ENCODE measurements at regions not wholly inside any gene's neighbourhood (a gene's known extent, or its start where the extent isn't known, plus 50 kb on each side); places are given as distances from the start of the nearest gene placed in this dataset.

DNA sequence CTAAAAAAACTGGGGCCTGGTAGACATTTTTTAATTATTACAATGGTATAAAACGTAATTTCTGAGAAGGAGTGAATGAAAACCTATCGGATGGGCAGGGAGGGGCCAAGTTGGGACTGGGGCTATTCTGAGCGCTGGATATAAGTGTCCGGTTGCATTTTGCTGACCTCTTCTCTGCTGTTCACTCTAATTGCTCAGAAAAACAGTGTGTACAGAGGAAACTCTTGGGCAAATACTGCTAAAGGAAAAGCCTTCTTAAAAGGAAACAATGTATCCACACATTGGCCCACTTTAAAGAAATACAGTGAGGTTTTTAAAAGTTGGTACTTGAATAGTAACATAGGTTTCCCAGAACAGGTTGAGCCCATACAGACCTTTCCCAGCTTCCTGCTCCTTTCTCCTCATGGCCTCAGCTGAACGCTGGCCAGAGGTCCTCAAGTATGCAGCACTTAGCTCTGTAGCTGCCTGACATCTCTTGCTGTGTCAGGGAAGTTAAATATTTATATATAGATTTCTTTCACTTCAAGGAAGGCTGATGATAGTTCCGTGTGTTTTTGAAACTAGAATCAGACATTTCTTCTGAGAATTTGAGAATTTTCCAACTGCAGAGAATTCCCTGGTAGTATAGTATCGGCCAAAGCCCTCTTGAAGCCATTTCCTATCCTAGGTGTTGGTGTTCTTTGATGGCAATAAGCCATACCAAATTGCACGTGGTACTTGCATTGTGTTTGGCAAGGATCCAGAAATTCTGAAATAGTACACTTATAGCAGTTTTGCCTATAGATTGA lies 97.1 kb upstream of the SLC4A4 start:
- no peak for DNase-seq (ENCODE audit: low spot score)

DNA sequence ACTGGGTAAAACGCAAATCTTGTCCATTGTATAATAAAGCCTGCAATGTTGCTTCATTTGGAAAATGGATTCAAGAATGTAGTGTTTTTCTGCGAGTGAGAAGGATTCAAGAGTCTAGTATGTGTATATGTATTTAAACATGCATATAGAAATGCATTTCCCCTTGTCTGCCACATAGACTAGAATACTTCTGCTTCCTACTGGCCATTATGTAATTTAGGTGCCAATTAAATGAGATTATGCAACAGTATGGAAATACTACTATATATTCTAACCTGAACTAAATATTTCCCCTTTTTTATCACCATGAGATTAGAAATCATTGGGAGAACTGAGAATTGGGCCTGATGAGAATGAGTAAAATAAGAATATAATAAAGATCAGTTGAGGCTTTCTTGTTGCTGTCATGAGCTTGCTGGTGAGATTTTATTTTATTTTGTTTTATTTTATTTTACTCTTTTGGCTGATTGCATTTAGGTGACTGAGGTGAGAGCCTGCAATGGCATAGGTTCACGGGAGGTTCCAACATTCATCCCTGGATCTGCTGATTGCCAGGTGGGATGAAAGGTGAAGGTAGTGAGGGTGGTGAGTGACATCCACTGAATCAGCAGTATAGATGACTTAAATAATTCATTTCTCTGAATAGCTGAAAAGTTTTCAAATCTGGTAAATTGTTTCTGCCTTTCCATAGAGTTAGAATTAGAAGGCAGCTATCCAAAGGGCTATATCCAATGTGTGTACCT lies 95.6 kb upstream of the SLC4A4 start:
- no peak for DNase-seq (ENCODE audit: low spot score)

DNA sequence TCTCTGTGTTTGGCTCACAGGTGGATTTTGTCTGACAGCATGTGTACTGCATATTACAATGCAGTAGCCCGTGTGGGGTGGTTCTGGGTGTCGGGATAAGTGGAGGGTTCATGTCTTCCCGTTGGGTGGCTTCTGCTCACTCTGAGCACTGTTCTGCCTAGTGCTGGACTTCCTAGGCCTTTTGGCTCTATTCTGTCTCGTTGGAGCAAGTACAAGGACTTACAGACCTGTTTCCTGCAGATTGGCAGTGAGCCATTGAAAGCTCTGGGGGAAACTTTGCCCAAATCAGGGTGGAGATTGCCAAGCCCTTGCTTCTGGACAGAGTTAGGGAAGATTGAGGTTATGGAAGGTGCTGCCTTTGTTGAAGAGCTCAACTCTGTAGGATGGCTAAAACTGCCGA lies 91.1 kb upstream of the SLC4A4 start:
- DNase-seq (ENCODE audit: low spot score) = no peak

DNA sequence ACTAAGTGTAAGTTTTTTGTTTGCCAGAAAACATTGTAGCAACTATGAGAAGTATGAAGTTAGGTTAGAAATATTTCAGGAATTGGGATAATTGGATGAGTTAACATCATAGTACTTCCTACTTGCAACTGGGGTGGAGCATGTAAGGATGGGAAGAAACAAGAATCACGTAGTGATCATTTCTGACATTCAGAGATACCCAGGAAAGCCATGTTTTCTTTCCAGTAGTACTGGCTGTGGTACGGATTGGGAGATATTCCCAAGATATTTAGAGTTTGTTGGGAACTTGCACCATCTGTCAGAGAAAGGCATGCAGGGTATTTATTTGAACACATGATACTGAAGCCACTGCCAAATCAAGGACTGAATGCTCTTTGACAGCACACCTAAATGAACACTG lies 87.6 kb upstream of the SLC4A4 start:
- DNase-seq (ENCODE audit: low spot score) = no peak

DNA sequence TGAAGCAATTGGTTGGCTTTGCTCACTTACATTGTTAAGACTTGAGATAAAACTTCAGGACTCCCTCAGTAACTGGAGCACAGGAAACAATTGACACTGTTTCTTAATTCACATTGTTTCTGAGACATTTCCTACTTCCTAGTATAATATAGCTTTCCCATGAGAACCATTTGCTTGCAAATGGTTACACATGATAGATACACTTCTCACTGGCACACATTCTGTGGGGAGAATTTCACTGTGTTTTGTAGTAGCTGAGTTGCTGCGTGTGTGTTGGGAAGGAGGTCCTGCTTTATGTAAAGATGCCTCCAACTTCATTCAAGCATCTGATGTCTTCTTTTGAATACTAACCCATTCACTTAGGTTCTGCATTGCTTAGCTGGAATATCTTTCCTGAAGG lies 85.3 kb upstream of the SLC4A4 start:
- no peak for DNase-seq (ENCODE audit: low spot score)

DNA sequence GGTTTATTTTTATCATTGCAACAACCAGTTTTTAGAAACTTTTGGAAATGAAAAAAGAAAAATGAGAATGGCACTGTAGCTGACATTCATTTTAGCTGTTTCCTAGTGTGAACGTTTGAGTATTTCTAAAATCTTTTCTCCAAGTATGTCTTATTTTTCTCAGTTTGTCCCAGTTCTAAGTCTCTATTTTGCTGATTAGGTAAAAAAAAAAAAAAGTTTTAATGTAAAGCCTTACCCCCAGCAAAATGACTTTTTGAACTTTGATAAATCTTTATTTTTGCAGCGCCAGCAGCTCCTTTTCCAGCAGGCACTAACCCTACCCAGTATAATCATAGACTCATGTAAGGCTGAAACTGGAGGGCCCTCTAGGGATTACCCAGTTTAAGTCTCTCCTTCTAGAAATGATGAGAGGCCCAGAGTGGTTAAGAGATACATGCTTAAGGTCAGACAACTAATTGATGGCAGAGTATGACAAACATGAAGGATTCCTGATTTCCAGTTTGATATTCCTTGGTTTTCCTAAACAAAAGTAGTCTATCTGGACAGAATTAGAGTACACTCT lies 84.3 kb upstream of the SLC4A4 start:
- no peak for DNase-seq (ENCODE audit: low spot score)

DNA sequence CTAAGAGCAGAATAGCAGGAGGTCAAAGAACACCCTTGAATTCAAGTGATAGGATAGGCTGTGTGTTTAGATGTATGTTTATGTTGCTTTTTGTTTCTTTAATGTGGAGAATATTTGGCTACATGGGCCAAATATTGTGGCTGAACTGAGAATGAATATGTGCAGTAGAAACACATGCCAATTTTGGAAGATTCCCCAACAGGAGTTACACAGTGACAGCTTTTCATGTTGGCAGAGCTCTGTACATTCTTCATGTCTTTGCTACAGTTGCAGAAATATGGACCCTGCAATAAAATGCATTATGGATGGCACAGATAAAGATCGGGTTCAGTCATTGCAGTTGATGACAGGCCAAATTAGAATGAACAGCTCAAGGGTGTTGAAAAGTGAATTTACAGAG lies 82.8 kb upstream of the SLC4A4 start:
- no peak for DNase-seq (ENCODE audit: low spot score)

DNA sequence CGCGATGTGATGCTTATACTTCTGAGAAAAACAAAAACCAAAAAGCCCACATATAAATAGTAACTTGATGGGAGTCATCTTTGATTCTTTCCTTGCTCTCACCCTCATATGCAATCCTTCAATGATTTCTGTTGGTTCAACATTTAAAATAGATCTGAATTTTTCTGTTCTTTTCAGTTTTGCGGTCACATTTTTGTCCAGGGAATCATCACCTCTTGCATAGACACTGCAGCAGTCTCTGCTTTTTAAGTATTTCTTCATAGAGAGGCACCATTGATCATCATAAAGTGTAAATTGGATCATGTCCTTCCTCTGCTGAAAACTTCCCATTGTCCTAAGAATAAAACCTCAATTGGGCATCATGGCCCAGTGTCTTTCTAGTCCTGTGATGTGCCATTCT lies 81.1 kb upstream of the SLC4A4 start:
- DNase-seq (ENCODE audit: low spot score) = no peak

DNA sequence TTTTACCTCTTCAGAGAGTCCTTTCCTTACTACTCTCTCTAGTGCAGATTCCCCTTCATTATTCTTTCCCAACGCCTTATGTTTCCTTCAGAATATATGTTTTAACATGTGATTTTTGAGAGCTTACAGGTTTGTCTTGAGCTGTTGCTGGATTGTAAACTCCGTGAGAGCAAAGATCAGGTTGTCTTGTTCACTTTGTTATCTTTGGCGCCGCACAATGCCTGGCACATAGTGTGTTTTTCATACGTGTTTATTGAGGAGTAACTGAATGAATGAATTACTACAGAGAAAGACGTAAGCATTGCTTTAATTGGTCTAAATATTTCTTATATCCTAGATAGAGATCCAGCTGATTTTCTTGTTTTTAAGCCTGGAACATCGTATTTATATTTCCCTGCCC lies 80.5 kb upstream of the SLC4A4 start:
- no peak for DNase-seq (ENCODE audit: low spot score)

DNA sequence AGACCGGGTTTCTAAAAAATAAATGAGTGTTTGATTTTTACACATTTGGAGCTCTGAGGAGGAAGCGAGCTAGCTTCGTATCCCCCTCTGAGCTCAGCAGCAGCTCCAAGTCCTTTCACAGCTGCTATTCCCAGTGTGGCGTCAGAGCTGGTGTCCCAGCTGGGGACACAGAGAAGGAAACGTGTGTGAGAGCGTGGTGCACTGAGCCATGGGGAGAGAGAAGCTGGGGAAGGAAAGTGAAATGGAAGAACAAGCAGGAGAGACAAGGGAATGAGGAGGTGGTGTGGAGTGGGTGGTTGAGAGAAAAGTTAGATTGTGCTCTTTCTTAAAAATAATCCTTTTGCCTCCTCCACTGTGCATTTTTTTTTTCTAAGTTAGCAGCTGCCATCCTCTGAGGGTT lies 79.5 kb upstream of the SLC4A4 start:
- no peak for DNase-seq (ENCODE audit: low spot score)

DNA sequence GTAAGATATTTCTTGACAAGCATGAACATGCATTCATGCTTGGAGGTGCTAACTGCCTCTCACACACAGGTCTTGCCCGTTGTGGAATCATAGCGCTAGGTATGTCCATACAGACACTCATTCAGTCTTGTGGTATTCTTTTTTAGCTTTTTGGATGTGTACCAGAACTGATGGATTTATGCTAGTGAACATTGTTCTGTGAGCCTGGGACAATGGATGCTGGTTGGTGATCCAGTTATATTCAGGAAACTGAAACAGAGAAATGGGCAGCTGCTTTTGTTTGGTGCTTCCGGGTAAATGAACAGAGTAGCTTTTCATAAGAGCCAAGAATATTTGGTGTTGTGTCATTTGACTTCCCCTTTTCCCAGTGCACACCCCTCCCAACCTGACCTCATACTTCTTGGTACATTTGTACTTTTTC lies 78.9 kb upstream of the SLC4A4 start:
- DNase-seq (ENCODE audit: low spot score) = peak; percentile 20

DNA sequence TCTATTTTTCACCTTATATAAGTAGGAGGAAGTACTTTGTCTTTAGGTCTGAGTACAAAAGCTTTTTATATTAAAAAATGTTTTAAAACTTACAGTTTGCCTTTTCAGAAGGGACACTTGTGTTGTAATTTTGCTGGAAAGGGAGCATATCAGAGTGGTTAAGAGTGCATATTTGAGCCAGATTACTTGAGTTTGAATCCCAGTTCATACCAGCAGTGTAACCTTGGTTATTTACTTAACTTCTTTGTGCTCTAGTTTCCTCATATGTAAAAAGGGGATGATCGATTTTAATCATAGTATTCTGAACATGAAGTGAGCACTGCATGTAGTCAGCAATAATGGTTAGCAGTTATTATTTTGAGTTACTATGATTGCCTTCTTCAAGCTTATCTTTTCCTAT lies 78.3 kb upstream of the SLC4A4 start:
- DNase-seq (ENCODE audit: low spot score) = no peak

DNA sequence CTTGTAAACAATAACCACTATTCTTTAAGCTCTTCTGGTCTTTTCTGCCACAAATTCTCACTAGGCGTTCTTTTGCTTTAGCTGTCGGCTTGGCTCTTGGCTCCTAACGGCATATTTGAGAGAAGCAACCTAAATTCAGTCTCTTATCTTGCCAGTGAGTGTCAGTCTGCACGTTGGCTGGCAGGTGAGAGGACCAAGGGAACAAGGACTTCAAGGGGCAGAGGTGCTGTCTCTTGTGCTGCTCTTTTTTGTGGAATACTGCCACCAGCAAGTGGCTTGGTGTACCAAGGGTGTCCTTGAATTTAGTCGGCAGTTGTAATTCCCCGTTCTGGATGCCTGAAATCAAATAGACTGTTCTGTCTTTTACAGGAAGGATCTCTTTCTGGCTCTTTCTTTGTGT lies 77.8 kb upstream of the SLC4A4 start:
- DNase-seq (ENCODE audit: low spot score) = no peak

DNA sequence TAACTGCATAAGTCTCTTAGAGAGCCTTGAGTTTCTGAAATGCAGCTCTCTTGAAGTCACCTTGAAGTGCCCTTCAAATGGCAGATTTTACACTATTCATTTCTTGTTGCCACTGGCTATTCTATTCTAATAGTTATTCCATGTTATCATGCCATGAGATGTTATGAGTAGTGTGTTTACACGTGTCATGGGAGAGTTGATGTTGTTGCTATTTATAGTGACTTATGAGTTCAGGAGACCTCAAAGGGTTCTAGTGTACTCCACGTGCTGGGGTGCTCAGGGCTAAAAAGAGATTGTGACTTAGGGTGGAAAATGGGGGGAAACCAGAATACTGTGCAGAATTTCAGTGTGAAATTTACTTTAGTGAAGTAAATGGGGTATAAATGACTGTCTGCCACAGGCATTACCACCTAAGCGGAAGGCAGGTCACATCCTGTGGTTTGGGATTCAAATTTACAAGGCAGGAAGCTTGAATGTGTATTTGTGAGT lies 77.1 kb upstream of the SLC4A4 start:
- no peak for DNase-seq (ENCODE audit: low spot score)

DNA sequence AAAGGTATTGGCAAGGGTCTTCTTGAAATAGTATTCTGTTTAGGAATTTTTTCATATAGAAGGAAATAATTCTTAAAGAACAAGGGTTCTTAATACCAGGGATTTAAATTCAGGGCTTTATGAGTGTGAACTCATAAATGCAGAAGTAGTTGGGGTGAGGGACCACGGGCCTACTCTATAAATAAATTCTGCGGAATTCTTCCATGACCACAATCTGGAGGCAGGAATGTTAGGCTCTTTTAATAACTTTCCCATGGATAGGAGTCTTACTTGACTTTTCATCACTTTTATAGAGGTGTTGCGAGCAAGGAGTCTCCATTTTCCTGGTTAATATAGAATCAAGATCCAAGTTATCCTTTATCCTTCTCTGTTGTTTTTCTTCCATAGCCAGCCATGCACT lies 76.7 kb upstream of the SLC4A4 start:
- no peak for DNase-seq (ENCODE audit: low spot score)

DNA sequence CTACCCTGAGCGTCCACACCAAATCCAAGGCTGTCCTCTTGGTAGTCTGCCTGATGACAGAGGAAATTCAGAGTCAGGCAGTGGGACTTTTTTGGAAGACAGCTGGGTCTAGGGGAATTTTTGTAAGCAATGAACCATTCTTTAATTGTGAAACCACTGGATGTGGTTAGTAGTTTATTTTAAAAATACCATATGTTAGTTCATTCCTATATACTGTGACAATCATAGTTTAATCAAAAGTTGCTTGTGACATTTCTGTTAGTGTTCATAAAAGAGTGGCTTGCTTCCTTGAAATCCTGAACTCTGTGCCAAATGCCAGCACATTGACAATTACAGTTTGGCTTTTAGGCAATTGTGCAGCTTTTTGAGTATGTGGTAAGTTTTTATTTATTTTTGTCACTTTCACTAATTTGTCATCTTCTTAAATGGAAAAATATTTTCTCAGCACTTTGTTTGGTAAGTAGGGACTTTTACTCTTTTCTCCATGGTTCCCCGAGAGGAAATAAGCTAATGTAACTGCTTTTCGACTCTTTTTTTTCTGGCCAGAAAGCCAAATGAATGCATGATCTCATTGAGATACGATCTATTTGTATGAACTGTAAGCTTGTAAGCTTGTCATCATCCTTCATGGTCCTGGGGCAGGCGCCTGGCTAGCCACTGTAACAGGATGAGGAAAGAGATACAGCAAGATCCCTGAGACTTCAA lies 72.6 kb upstream of the SLC4A4 start:
- no peak for DNase-seq (ENCODE audit: low spot score)

DNA sequence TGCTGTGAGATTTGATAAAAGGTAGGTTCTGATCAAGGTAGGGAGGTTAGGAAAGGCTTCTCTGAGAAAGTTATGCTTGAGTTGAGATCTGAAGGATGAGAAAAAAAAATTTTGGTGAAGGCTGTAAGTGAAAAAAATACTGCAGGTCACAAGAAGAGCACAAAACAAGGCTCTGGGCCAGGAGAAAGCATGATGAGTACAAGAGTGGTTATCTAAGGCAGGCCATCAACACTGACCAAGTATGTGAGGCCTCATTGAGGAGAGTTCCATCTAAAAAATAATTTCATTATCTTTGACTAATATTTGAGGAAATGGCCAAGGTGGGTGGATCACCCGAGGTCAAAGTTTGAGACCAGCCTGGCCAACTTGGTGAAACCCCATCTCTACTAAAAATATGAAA lies 71.6 kb upstream of the SLC4A4 start:
- no peak for DNase-seq (ENCODE audit: low spot score)

DNA sequence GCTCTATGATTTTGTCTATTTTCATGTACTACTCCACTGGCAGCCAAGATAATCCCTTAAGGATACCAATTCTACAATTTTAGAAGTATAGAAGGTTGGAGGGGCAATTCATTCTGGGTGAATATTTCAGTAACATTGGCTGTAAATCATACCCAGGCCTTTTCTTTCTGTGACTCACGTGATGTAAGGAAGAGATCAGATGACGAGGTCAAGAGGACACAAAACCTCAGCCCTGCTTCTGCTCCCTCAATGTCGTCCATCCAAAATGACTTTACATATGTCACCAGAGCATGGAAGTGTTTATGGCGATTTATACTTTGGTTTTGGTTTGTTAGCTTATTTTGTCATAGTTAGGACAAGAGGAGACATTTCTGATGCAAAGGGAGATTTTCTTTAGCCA lies 70.7 kb upstream of the SLC4A4 start:
- DNase-seq (ENCODE audit: low spot score) = no peak

DNA sequence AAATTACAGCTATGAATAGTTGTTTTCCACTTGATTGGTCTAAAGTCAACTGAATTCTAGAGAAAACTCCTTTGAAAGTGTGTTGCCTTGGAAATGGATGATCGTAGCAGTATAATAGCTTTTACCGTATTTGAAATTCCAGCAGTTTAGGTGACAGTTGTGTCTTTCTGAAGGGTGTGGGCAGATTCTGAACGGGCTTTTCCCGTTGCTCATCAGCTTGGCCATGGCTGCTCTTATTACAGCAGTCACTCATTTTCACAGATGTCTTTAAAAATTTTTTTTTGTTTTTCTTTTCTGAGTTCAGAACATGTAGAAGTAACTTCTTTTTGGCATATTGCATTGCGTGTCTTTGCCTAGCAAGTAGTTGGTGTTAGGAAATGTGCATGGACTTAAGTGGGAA lies 69.6 kb upstream of the SLC4A4 start:
- DNase-seq (ENCODE audit: low spot score) = no peak

DNA sequence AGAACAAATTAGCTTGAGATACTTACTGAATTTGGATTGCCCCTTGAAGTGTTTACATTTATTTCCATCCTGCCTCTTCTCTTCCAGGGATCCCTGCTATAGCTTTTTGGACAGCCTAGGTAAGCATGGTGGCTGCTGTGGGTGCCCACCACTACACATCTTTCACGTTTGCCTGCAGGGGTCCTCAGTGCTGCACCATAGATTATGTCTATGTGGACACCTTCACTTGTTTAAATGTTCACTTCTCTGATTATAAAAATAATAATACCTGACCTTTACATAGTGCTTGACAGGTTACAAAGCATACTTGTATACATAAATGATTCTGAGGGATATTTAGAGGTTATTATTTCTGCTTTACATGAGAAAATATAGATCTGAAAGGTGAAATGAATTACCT lies 67.9 kb upstream of the SLC4A4 start:
- no peak for DNase-seq (ENCODE audit: low spot score)

DNA sequence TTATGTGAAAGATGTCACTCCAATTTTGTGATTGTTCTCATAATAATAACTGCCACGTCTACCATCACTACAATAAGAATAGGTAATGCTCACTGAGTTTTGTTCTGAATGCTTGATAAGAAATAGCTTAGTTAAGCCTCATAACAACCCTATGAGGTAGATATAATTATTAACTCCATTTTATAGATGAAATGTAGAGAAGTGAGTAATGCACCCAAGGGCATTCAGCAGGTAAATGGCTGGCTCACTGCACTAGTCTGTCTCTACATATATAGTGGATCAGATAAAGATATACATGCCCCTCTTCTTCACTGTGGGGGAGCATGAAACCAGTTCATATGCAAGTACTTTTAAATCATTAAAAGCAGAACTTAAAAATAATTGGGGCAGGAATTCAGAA lies 65.8 kb upstream of the SLC4A4 start:
- DNase-seq (ENCODE audit: low spot score) = no peak

DNA sequence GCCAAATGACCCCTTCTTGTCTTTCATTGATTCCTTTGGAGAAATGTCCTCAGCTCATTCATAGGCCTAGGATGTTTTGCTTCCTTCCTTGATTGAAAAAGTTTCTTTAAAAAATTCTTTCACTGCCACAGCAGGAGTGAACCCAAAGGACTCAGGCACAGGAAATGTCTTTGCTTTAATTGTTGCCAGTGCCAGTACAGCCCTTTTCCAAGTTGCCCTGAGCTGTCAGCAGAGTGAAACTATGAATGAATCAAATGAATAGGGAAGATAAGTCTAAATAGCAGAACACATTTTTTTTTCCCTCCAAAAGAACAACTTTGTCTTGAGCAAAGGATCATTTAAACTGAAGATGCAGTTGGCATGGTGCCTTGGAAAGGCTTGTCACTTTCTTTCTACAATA lies 63.8 kb upstream of the SLC4A4 start:
- no peak for DNase-seq (ENCODE audit: low spot score)

DNA sequence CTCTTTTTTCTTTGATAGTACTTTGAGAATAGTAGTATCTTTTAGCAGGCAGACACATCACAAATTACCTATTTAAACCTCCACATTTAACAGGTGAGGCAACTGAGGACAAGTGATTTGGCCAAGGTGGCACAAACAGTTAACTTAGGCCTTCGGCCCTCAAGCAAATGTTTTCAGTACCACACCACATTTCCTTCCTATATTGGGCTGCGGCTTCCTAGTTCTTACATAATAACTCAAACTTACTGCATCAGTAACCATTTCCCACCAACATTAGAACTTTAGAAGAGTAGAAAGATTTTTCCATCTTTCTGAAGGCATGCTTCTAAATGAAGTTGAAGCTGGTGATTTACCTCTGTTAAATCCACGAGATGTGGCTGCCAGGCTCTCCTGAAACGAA lies 63.2 kb upstream of the SLC4A4 start:
- DNase-seq (ENCODE audit: low spot score) = no peak
